ENCODE measurements at regions not wholly inside any gene's neighbourhood (a gene's known extent, or its start where the extent isn't known, plus 50 kb on each side); places are given as distances from the start of the nearest gene placed in this dataset.
"Not testable (repeated sequence)": the region's sequence is repeated elsewhere in the genome, so short reads cannot be mapped to it uniquely, and the experiment has no call there.

GRCh38 chrX:145881175-145881995 lies 63.8 kb downstream of the SLITRK2 start:
- no peak for DNase-seq (ENCODE audit: low spot score)

GRCh38 chrX:145886469-145886868 lies 68.8 kb downstream of the SLITRK2 start:
- no peak for DNase-seq (ENCODE audit: low spot score)

- no peak for DNase-seq (ENCODE audit: low spot score)
These were observed 92.4 kb downstream of the SLITRK2 start for GRCh38 chrX:145910017-145910416.

GRCh38 chrX:145919400-145919799 lies 101.8 kb downstream of the SLITRK2 start:
- no peak for DNase-seq (ENCODE audit: low spot score)

GRCh38 chrX:145923376-145923775 lies 105.7 kb downstream of the SLITRK2 start:
- DNase-seq (ENCODE audit: low spot score): no peak

GRCh38 chrX:145936769-145937168 lies 119.1 kb downstream of the SLITRK2 start:
- no peak for DNase-seq (ENCODE audit: low spot score)

GRCh38 chrX:145949056-145949455 lies 131.4 kb downstream of the SLITRK2 start:
- DNase-seq (ENCODE audit: low spot score): no peak

GRCh38 chrX:145953628-145954027 lies 136.0 kb downstream of the SLITRK2 start:
- DNase-seq (ENCODE audit: low spot score): no peak

- DNase-seq (ENCODE audit: low spot score): no peak
These were observed 172.4 kb downstream of the SLITRK2 start for GRCh38 chrX:145990051-145990450.

GRCh38 chrX:146006637-146007036 lies 189.0 kb downstream of the SLITRK2 start:
- DNase-seq (ENCODE audit: low spot score): no peak

- DNase-seq (ENCODE audit: low spot score): no peak
These were observed 218.4 kb downstream of the SLITRK2 start for GRCh38 chrX:146036000-146036399.

- DNase-seq (ENCODE audit: low spot score): no peak
These were observed 224.1 kb downstream of the SLITRK2 start for GRCh38 chrX:146041741-146042140.

- not testable (repeated sequence) for DNase-seq (ENCODE audit: low spot score)
These were observed 228.5 kb downstream of the SLITRK2 start for GRCh38 chrX:146046011-146046715.

GRCh38 chrX:146049568-146049967 lies 231.9 kb downstream of the SLITRK2 start:
- DNase-seq (ENCODE audit: low spot score): not testable (repeated sequence)

GRCh38 chrX:146054311-146054710 lies 236.7 kb downstream of the SLITRK2 start:
- no peak for DNase-seq (ENCODE audit: low spot score)

GRCh38 chrX:146055733-146056132 lies 238.1 kb downstream of the SLITRK2 start:
- DNase-seq (ENCODE audit: low spot score): no peak

- DNase-seq (ENCODE audit: low spot score): no peak
These were observed 239.0 kb downstream of the SLITRK2 start for GRCh38 chrX:146056511-146057081.

- no peak for DNase-seq (ENCODE audit: low spot score)
These were observed 246.5 kb downstream of the SLITRK2 start for GRCh38 chrX:146064156-146064555.

- DNase-seq (ENCODE audit: low spot score): no peak
These were observed 273.1 kb downstream of the SLITRK2 start for GRCh38 chrX:146090732-146091131.

GRCh38 chrX:146109362-146109761 lies 291.7 kb downstream of the SLITRK2 start:
- no peak for DNase-seq (ENCODE audit: low spot score)

- peak; percentile 12 for DNase-seq (ENCODE audit: low spot score)
These were observed 301.4 kb downstream of the SLITRK2 start for GRCh38 chrX:146119074-146119473.

GRCh38 chrX:146127617-146128016 lies 310.0 kb downstream of the SLITRK2 start:
- no peak for DNase-seq (ENCODE audit: low spot score)

GRCh38 chrX:146141221-146141620 lies 323.6 kb downstream of the SLITRK2 start:
- DNase-seq (ENCODE audit: low spot score): no peak

Measured in mucosa of gallbladder (tissue), 1 donor.